ENCODE measurements at regions not wholly inside any gene's neighbourhood (a gene's known extent, or its start where the extent isn't known, plus 50 kb on each side); places are given as distances from the start of the nearest gene placed in this dataset.

GRCh38 chr2:16538707-16539106 lies 126.9 kb downstream of the CYRIA start:
- TF ChIP-seq SMC3 (conservative IDR thresholded peaks at IDR 0.05; ENCODE audit: poor library complexity) (no peak), CTCF (IDR thresholded peaks at IDR 0.05; ENCODE audit: poor library complexity, severe bottlenecking) (no peak), REST (IDR thresholded peaks at IDR 0.05; ENCODE audit: borderline replicate concordance) (no peak), EP300 (conservative IDR thresholded peaks at IDR 0.05; ENCODE audit: poor library complexity, severe bottlenecking) (no peak), POLR2AphosphoS5 (IDR thresholded peaks at IDR 0.05) (no peak), MXI1 (conservative IDR thresholded peaks at IDR 0.05; ENCODE audit: poor library complexity, severe bottlenecking) (no peak), EZH2 (IDR thresholded peaks at IDR 0.05; ENCODE audit: borderline replicate concordance, insufficient read depth, low read length, poor library complexity, severe bottlenecking) (no peak), RAD21 (conservative IDR thresholded peaks at IDR 0.05) (no peak)
